SK-N-SH treated with all-trans-retinoic acid at 6 μM for 48 hours (cell line): ENCODE measurements at regions not wholly inside any gene's neighbourhood (a gene's known extent, or its start where the extent isn't known, plus 50 kb on each side); places are given as distances from the start of the nearest gene placed in this dataset.
A peak's percentile ranks its signal among the peaks of the same experiment; 100 is the strongest.

Experiments used
- ATAC-seq: fragments of 200-7000 bp; cut with Tn5 transposase; 3 replicates; pipeline ENCODE4 v1.9.1; 2020; ENCODE audit warnings: mild to moderate bottlenecking, moderate library complexity
- BACH2 ChIP-seq: fragments of 250-450 bp; sonication (Bioruptor Pico); IDR thresholded peaks from 2 replicates; pipeline ENCODE4 v1.9.0; 2021; ENCODE audit warnings: mild to moderate bottlenecking, borderline replicate concordance
- CSDC2 ChIP-seq: fragments of 250-450 bp; sonication (Bioruptor Pico); IDR thresholded peaks from 2 replicates; pipeline ENCODE4 v1.5.0; 2020; ENCODE audit warnings: mild to moderate bottlenecking, moderate library complexity
- ESRRG ChIP-seq: fragments of 250-450 bp; sonication (Bioruptor Pico); IDR thresholded peaks from 2 replicates; pipeline ENCODE4 v1.6.1; 2021; ENCODE audit warnings: mild to moderate bottlenecking
- GLIS3 ChIP-seq: fragments of 250-450 bp; sonication (Bioruptor Pico); IDR thresholded peaks from 2 replicates; pipeline ENCODE4 v1.5.0; 2020; ENCODE audit warnings: mild to moderate bottlenecking, moderate library complexity
- ISL1 ChIP-seq: fragments of 250-450 bp; sonication (Bioruptor Pico); IDR thresholded peaks from 2 replicates; pipeline ENCODE4 v2.1.2; 2022; ENCODE audit warnings: mild to moderate bottlenecking, moderate library complexity
- OSR1 ChIP-seq: fragments of 250-450 bp; sonication (Bioruptor Pico); IDR thresholded peaks from 2 replicates; pipeline ENCODE4 v1.8.0; 2022; ENCODE audit warnings: moderate library complexity, mild to moderate bottlenecking, inconsistent platforms
- RARB ChIP-seq: fragments of 250-450 bp; sonication (Bioruptor Pico); IDR thresholded peaks from 2 replicates; pipeline ENCODE4 v1.8.0; 2021; ENCODE audit warnings: mild to moderate bottlenecking, moderate library complexity
- SNAI2 ChIP-seq: fragments of 250-450 bp; sonication (Bioruptor Pico); IDR thresholded peaks from 2 replicates; pipeline ENCODE4 v1.5.0; 2020; ENCODE audit warnings: mild to moderate bottlenecking, moderate library complexity
- TCF4 ChIP-seq: fragments of 250-450 bp; sonication (Bioruptor Pico); IDR thresholded peaks from 2 replicates; pipeline ENCODE4 v1.8.0; 2021; ENCODE audit warnings: mild to moderate bottlenecking, moderate library complexity, borderline replicate concordance
- TOX ChIP-seq: fragments of 250-450 bp; sonication (Bioruptor Pico); IDR thresholded peaks from 2 replicates; pipeline ENCODE4 v1.8.0; 2021; ENCODE audit warnings: mild to moderate bottlenecking, moderate library complexity, borderline replicate concordance
- ZFP3 ChIP-seq: fragments of 250-450 bp; sonication (Bioruptor Pico); IDR thresholded peaks from 2 replicates; pipeline ENCODE4 v1.5.0; 2020; ENCODE audit warnings: mild to moderate bottlenecking, moderate library complexity
- ZFP30 ChIP-seq: fragments of 450-650 bp; formaldehyde crosslinking; IDR thresholded peaks from 2 replicates; pipeline ENCODE4 v1.5.0; 2022; ENCODE audit warnings: mild to moderate bottlenecking, moderate library complexity
- ZNF70 ChIP-seq: fragments of 450-650 bp; formaldehyde crosslinking; IDR thresholded peaks from 2 replicates; pipeline ENCODE4 v1.5.0; 2020; ENCODE audit warnings: mild to moderate bottlenecking, moderate library complexity
- ZNF8 ChIP-seq: fragments of 450-650 bp; formaldehyde crosslinking; IDR thresholded peaks from 2 replicates; pipeline ENCODE4 v1.5.0; 2020; ENCODE audit warnings: mild to moderate bottlenecking, moderate library complexity
- TF ChIP-seq, protein P1 (sequence below): fragments of 250-450 bp; sonication (Bioruptor Pico); IDR thresholded peaks from 2 replicates; pipeline ENCODE4 v1.5.0; 2020; ENCODE audit warnings: mild to moderate bottlenecking, moderate library complexity
- TF ChIP-seq, protein P2 (sequence below): fragments of 250-450 bp; sonication (Bioruptor Pico); IDR thresholded peaks from 2 replicates; pipeline ENCODE4 v1.5.1; 2021; ENCODE audit warnings: mild to moderate bottlenecking, moderate library complexity
- TF ChIP-seq, protein P3 (sequence below): fragments of 250-450 bp; sonication (Bioruptor Pico); IDR thresholded peaks from 2 replicates; pipeline ENCODE4 v1.8.0; 2021; ENCODE audit warnings: low read depth, mild to moderate bottlenecking, moderate library complexity, borderline replicate concordance
- TF ChIP-seq, protein P4 (sequence below): fragments of 250-450 bp; sonication (Bioruptor Pico); IDR thresholded peaks from 2 replicates; pipeline ENCODE4 v1.8.0; 2020; ENCODE audit warnings: mild to moderate bottlenecking, moderate library complexity, borderline replicate concordance
- TF ChIP-seq, protein P5 (sequence below): fragments of 250-450 bp; sonication (Bioruptor Pico); IDR thresholded peaks from 2 replicates; pipeline ENCODE4 v1.5.1; 2020; ENCODE audit warnings: low read depth, mild to moderate bottlenecking, moderate library complexity

DNA sequence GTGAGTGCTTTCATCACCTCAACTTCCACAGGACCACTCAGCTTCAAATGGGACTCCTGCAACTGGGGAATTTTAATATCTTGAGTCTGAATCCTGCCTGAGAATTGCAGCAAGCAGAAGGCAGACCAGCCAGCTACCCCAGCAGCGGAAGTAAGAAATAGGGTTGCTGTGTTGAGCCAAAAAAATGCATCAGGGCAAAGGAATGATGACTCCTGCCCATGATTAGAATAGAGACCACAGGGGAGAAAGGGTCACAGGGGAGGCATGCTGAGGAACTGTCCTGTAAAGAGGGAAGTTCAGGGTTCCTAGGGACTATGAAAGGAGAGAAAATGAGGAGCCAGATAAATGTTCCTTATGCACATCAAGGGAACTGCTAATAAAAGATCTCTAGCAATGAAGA, 370.2 kb downstream of the KCTD12 start:
- no peak for TF ChIP-seq ZNF70
- no peak for TF ChIP-seq TOX (CRISPR knock-in tag)
- TF ChIP-seq ZNF8 (CRISPR knock-in tag) = no peak
- TF ChIP-seq, protein P1, sequence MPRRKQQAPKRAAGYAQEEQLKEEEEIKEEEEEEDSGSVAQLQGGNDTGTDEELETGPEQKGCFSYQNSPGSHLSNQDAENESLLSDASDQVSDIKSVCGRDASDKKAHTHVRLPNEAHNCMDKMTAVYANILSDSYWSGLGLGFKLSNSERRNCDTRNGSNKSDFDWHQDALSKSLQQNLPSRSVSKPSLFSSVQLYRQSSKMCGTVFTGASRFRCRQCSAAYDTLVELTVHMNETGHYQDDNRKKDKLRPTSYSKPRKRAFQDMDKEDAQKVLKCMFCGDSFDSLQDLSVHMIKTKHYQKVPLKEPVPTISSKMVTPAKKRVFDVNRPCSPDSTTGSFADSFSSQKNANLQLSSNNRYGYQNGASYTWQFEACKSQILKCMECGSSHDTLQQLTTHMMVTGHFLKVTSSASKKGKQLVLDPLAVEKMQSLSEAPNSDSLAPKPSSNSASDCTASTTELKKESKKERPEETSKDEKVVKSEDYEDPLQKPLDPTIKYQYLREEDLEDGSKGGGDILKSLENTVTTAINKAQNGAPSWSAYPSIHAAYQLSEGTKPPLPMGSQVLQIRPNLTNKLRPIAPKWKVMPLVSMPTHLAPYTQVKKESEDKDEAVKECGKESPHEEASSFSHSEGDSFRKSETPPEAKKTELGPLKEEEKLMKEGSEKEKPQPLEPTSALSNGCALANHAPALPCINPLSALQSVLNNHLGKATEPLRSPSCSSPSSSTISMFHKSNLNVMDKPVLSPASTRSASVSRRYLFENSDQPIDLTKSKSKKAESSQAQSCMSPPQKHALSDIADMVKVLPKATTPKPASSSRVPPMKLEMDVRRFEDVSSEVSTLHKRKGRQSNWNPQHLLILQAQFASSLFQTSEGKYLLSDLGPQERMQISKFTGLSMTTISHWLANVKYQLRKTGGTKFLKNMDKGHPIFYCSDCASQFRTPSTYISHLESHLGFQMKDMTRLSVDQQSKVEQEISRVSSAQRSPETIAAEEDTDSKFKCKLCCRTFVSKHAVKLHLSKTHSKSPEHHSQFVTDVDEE (CRISPR knock-in tag) = no peak
- TF ChIP-seq ISL1 (CRISPR knock-in tag) = no peak
- TF ChIP-seq, protein P2, sequence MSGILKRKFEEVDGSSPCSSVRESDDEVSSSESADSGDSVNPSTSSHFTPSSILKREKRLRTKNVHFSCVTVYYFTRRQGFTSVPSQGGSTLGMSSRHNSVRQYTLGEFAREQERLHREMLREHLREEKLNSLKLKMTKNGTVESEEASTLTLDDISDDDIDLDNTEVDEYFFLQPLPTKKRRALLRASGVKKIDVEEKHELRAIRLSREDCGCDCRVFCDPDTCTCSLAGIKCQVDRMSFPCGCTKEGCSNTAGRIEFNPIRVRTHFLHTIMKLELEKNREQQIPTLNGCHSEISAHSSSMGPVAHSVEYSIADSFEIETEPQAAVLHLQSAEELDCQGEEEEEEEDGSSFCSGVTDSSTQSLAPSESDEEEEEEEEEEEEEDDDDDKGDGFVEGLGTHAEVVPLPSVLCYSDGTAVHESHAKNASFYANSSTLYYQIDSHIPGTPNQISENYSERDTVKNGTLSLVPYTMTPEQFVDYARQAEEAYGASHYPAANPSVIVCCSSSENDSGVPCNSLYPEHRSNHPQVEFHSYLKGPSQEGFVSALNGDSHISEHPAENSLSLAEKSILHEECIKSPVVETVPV = no peak
- no peak for TF ChIP-seq OSR1
- TF ChIP-seq ZFP30 (CRISPR knock-in tag) = no peak
- TF ChIP-seq TCF4 = no peak
- TF ChIP-seq, all 23 proteins: peak for 0
- peak; percentile 42; the same call in 2 of the 3 replicates for ATAC-seq

DNA sequence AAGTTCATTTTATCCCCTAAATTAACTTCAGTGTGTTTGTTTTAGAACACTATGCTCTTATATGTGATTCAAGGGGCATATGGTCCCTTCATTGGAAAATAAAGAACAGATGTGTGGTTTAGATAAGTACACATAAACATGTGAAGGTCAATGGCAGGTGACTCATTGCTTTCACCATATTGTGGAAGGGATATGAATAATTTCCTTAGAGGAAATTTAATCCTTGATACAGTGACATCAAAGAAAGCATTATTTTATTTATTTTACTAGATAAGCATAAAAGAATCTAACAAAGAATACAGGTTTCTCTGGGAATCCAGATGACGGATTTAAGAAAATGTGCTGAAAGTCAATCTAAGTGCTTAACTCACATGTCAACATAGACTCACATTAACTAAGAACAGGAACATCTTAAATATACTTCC, 373.5 kb downstream of the KCTD12 start:
- TF ChIP-seq SNAI2 (CRISPR knock-in tag) (0 out of 2 replicates have a peak, but pooled peaks have one; percentile 33), ISL1 (CRISPR knock-in tag) (peak; percentile 51), TCF4 (peak; percentile 82; the same call in 1 of the 2 replicates), BACH2 (CRISPR knock-in tag) (no peak), ZNF8 (CRISPR knock-in tag) (peak; percentile 43; the same call in 1 of the 2 replicates), CSDC2 (CRISPR knock-in tag) (no peak)
- TF ChIP-seq, protein P3, sequence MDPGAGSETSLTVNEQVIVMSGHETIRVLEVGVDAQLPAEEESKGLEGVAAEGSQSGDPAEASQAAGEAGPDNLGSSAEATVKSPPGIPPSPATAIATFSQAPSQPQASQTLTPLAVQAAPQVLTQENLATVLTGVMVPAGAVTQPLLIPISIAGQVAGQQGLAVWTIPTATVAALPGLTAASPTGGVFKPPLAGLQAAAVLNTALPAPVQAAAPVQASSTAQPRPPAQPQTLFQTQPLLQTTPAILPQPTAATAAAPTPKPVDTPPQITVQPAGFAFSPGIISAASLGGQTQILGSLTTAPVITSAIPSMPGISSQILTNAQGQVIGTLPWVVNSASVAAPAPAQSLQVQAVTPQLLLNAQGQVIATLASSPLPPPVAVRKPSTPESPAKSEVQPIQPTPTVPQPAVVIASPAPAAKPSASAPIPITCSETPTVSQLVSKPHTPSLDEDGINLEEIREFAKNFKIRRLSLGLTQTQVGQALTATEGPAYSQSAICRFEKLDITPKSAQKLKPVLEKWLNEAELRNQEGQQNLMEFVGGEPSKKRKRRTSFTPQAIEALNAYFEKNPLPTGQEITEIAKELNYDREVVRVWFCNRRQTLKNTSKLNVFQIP (CRISPR knock-in tag) = no peak
- TF ChIP-seq, protein P4, sequence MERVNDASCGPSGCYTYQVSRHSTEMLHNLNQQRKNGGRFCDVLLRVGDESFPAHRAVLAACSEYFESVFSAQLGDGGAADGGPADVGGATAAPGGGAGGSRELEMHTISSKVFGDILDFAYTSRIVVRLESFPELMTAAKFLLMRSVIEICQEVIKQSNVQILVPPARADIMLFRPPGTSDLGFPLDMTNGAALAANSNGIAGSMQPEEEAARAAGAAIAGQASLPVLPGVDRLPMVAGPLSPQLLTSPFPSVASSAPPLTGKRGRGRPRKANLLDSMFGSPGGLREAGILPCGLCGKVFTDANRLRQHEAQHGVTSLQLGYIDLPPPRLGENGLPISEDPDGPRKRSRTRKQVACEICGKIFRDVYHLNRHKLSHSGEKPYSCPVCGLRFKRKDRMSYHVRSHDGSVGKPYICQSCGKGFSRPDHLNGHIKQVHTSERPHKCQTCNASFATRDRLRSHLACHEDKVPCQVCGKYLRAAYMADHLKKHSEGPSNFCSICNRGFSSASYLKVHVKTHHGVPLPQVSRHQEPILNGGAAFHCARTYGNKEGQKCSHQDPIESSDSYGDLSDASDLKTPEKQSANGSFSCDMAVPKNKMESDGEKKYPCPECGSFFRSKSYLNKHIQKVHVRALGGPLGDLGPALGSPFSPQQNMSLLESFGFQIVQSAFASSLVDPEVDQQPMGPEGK = no peak
- peak; percentile 32; the same call in 1 of the 3 replicates for ATAC-seq

DNA sequence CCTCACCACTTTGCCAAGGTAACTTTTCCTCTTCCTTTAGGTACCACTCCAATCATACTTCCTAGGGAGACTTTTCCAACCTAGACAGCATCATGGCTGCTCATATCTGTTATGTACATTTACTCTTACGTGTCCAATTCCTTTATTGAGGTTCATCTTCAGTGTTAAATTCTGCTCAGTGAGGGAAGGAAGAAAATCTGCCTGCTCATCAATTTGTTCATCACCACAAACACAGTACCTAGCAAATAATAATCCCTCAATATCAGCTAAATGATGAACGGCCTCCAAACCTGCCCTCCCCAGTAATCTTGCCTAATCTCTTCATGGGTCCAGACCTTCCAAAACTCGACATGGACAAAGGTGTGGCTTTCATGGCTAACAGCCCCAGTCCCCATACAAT, 380.8 kb downstream of the KCTD12 start:
- TF ChIP-seq BACH2 (CRISPR knock-in tag) (no peak), RARB (CRISPR knock-in tag) (no peak), GLIS3 (no peak), SNAI2 (CRISPR knock-in tag) (no peak), ZFP30 (CRISPR knock-in tag) (no peak), ZFP3 (no peak), OSR1 (no peak), ESRRG (CRISPR knock-in tag) (no peak)
- TF ChIP-seq, protein P4 = no peak
- TF ChIP-seq, protein P5, sequence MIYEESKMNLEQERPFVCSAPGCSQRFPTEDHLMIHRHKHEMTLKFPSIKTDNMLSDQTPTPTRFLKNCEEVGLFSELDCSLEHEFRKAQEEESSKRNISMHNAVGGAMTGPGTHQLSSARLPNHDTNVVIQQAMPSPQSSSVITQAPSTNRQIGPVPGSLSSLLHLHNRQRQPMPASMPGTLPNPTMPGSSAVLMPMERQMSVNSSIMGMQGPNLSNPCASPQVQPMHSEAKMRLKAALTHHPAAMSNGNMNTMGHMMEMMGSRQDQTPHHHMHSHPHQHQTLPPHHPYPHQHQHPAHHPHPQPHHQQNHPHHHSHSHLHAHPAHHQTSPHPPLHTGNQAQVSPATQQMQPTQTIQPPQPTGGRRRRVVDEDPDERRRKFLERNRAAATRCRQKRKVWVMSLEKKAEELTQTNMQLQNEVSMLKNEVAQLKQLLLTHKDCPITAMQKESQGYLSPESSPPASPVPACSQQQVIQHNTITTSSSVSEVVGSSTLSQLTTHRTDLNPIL (CRISPR knock-in tag) = no peak
- ATAC-seq = no peak
